GM23338 (cell line): ENCODE measurements at regions not wholly inside any gene's neighbourhood (a gene's known extent, or its start where the extent isn't known, plus 50 kb on each side); places are given as distances from the start of the nearest gene placed in this dataset.

Experiments used
- ATAC-seq: fragments of 200-7000 bp; cut with Tn5 transposase; 3 replicates; pipeline ENCODE4 v1.9.1; 2020
- DNase-seq: peaks from one replicate; pipeline ENCODE4 v3.0.0-alpha.2; 2015; ENCODE audit warnings: low spot score
- H2AFZ ChIP-seq: fragments of 200-600 bp; sonication (generic); 2 replicates; pipeline ENCODE4 v1.8.0; 2016; ENCODE audit warnings: antibody characterized with exemption, mild to moderate bottlenecking, moderate library complexity
- H3F3A ChIP-seq: fragments of 200-600 bp; sonication (generic); replicated peaks from 2 replicates; pipeline ENCODE4 v1.8.0; 2017; ENCODE audit warnings: antibody characterized with exemption, mixed run types, low read depth
- H3K27ac ChIP-seq: fragments of 200-600 bp; sonication (generic); 2 replicates; pipeline ENCODE4 v1.6.1; 2016; ENCODE audit warnings: low read depth
- H3K27me3 ChIP-seq: fragments of 200-600 bp; sonication (generic); 2 replicates; pipeline ENCODE4 v1.8.0; 2016; ENCODE audit warnings: mild to moderate bottlenecking, mixed run types, moderate library complexity; ENCODE audit not compliant: insufficient read depth
- H3K36me3 ChIP-seq: fragments of 200-600 bp; sonication (generic); 2 replicates; pipeline ENCODE4 v1.8.0; 2016; ENCODE audit warnings: mild to moderate bottlenecking; ENCODE audit not compliant: insufficient read depth
- H3K4me1 ChIP-seq: fragments of 200-600 bp; sonication (generic); 2 replicates; pipeline ENCODE4 v1.8.0; 2016; ENCODE audit warnings: mild to moderate bottlenecking, moderate library complexity; ENCODE audit not compliant: insufficient read depth
- H3K4me2 ChIP-seq: fragments of 200-600 bp; sonication (generic); 2 replicates; pipeline ENCODE4 v1.7.1; 2017; ENCODE audit warnings: mixed run types
- H3K4me3 ChIP-seq: fragments of 200-600 bp; sonication (generic); 2 replicates; pipeline ENCODE4 v1.6.1; 2016; ENCODE audit warnings: mixed run types
- H3K79me2 ChIP-seq: fragments of 200-600 bp; sonication (generic); replicated peaks from 2 replicates; pipeline ENCODE4 v1.8.0; 2017; ENCODE audit warnings: mild to moderate bottlenecking; ENCODE audit not compliant: insufficient read depth
- H3K9me2 ChIP-seq: fragments of 200-600 bp; sonication (generic); 2 replicates; pipeline ENCODE4 v1.8.0; 2017; ENCODE audit not compliant: insufficient read depth
- H4K20me1 ChIP-seq: fragments of 200-600 bp; sonication (generic); replicated peaks from 2 replicates; pipeline ENCODE4 v1.8.0; 2017; ENCODE audit warnings: mild to moderate bottlenecking; ENCODE audit not compliant: insufficient read depth
- H3K27ac Mint-ChIP-seq: 2 replicates; pipeline ENCODE4 v1.8.0; 2020; ENCODE audit warnings: inconsistent platforms, mild to moderate bottlenecking, moderate library complexity, mixed read lengths
- H3K27me3 Mint-ChIP-seq: 3 replicates; pipeline ENCODE4 v1.8.0; 2022; ENCODE audit warnings: low read depth, mild to moderate bottlenecking, moderate library complexity, mixed read lengths, inconsistent platforms; ENCODE audit not compliant: insufficient read depth, poor library complexity
- H3K36me3 Mint-ChIP-seq: 3 replicates; pipeline ENCODE4 v1.8.0; 2021; ENCODE audit warnings: low read depth, mild to moderate bottlenecking, inconsistent platforms, moderate library complexity, mixed read lengths
- H3K4me1 Mint-ChIP-seq: 3 replicates; pipeline ENCODE4 v1.8.0; 2020; ENCODE audit warnings: mild to moderate bottlenecking, inconsistent platforms, mixed read lengths
- H3K4me3 Mint-ChIP-seq: 3 replicates; pipeline ENCODE4 v1.8.0; 2021; ENCODE audit warnings: moderate library complexity, mild to moderate bottlenecking, inconsistent platforms, mixed read lengths
- H3K9me3 Mint-ChIP-seq: 3 replicates; pipeline ENCODE4 v1.8.0; 2020; ENCODE audit warnings: moderate library complexity, mild to moderate bottlenecking, inconsistent platforms, mixed read lengths
- CREB1 ChIP-seq: fragments of 250-450 bp; sonication (Bioruptor Pico); IDR thresholded peaks from 2 replicates; pipeline ENCODE4 v1.5.0; 2020; ENCODE audit warnings: low read depth, mild to moderate bottlenecking, moderate library complexity
- EZH2 ChIP-seq: fragments of 200-600 bp; sonication (generic); IDR thresholded peaks from one replicate; pipeline ENCODE4 v1.8.0; 2017; ENCODE audit warnings: antibody characterized with exemption, mild to moderate bottlenecking, low read depth; ENCODE audit not compliant: unreplicated experiment
- EZH2phosphoT487 ChIP-seq: fragments of 200-600 bp; sonication (generic); IDR thresholded peaks from one replicate; pipeline ENCODE4 v1.8.1; 2018; ENCODE audit warnings: antibody characterized with exemption; ENCODE audit not compliant: unreplicated experiment
- JUNB ChIP-seq: IDR thresholded peaks from one replicate; pipeline ENCODE4 v1.6.1; 2016; ENCODE audit warnings: antibody characterized with exemption; ENCODE audit not compliant: unreplicated experiment
- NANOG ChIP-seq: IDR thresholded peaks from 2 replicates; pipeline ENCODE4 v1.6.1; 2016; ENCODE audit warnings: antibody characterized with exemption, borderline replicate concordance
- POLR2AphosphoS5 ChIP-seq: IDR thresholded peaks from 2 replicates; pipeline ENCODE4 v1.6.1; 2016; ENCODE audit warnings: antibody characterized with exemption, low read depth
- STAT1 ChIP-seq: IDR thresholded peaks from one replicate; pipeline ENCODE4 v1.6.1; 2016; ENCODE audit warnings: antibody characterized with exemption; ENCODE audit not compliant: unreplicated experiment
- ZNF114 ChIP-seq: fragments of 250-450 bp; sonication (Bioruptor Pico); IDR thresholded peaks from 2 replicates; pipeline ENCODE4 v1.5.0; 2020; ENCODE audit warnings: mild to moderate bottlenecking, moderate library complexity
- ZNF331 ChIP-seq: fragments of 250-450 bp; sonication (Bioruptor Pico); IDR thresholded peaks from 2 replicates; pipeline ENCODE4 v1.5.0; 2020; ENCODE audit warnings: low read depth, mild to moderate bottlenecking, moderate library complexity
- TF ChIP-seq, protein P1 (sequence below): IDR thresholded peaks from one replicate; pipeline ENCODE4 v1.6.1; 2018; ENCODE audit warnings: antibody characterized with exemption; ENCODE audit not compliant: unreplicated experiment
- TF ChIP-seq, protein P2 (sequence below): fragments of 250-450 bp; sonication (Bioruptor Pico); IDR thresholded peaks from 2 replicates; pipeline ENCODE4 v1.5.0; 2020; ENCODE audit warnings: mild to moderate bottlenecking, moderate library complexity
- TF ChIP-seq, protein P3 (sequence below): IDR thresholded peaks from 2 replicates; pipeline ENCODE4 v1.6.1; 2016; ENCODE audit warnings: antibody characterized with exemption
- TF ChIP-seq, protein P4 (sequence below), 2 experiments: fragments of 200-600 bp in 1 of 2; sonication (generic) in 1 of 2; conservative IDR thresholded peaks; 2 replicates each; pipeline versions ENCODE4 v1.5.1 to v1.6.1; 2016 to 2017; ENCODE audit warnings: antibody characterized with exemption in 2 of 2, low read depth in 2 of 2, mild to moderate bottlenecking in 2 of 2, moderate library complexity in 1 of 2

DNA sequence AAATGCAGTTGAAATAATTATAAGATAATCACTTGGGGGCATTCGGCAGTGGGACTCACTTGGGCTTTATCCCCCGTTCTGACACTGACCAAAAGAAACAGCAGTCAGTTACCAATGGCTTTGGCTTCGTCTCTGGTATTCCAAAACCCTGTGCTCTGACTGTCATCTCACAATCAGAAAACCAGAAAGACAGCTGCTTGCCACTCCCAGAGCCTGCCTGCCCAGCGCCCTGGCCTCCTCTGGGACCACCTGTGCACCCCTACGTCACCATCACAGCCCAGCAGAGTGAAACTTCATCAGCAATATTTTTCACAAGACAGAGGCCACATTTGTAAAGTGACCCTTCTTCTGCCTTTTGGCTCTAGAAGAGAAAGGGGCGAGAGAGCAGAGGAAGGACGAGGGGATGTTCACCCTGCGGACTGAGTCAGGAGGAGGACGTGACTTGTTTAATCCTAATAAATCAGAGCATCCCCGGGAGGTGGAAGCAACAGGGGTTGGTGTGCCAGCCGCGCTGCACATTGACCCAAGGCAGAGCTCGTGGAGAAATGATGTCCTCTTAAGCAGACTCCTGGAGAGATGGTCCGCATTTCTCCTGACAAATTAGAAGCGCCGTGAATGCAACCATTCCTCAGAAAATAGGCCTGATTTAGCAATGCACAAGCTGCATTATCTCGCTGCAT is 397.8 kb upstream of the ZNF507 start:
- Histone ChIP-seq H3F3A (no peaks in the 10 kb centered on the region), H3K79me2 (no peaks in the 10 kb centered on the region), H3K36me3 (no peaks in the 10 kb centered on the region), H3K4me1 (no peaks in the 10 kb centered on the region), H2AFZ (no peak overlapping the region), H3K27ac (no peak overlapping the region), H3K4me3 (no peak overlapping the region), H3K27me3 (no peaks in the 10 kb centered on the region), H3K9me2 (no peaks in the 10 kb centered on the region; the same call in 1 of the 2 replicates), H4K20me1 (no peaks in the 10 kb centered on the region), H3K4me2 (no peak overlapping the region)
- peaks cover 6% of the 10 kb centered on the region; the same call in 2 of the 3 replicates for H3K9me3 Mint-ChIP-seq
- DNase-seq (no peak), ATAC-seq (no peak)
- TF ChIP-seq EZH2phosphoT487, result no peak
- TF ChIP-seq, protein P1, sequence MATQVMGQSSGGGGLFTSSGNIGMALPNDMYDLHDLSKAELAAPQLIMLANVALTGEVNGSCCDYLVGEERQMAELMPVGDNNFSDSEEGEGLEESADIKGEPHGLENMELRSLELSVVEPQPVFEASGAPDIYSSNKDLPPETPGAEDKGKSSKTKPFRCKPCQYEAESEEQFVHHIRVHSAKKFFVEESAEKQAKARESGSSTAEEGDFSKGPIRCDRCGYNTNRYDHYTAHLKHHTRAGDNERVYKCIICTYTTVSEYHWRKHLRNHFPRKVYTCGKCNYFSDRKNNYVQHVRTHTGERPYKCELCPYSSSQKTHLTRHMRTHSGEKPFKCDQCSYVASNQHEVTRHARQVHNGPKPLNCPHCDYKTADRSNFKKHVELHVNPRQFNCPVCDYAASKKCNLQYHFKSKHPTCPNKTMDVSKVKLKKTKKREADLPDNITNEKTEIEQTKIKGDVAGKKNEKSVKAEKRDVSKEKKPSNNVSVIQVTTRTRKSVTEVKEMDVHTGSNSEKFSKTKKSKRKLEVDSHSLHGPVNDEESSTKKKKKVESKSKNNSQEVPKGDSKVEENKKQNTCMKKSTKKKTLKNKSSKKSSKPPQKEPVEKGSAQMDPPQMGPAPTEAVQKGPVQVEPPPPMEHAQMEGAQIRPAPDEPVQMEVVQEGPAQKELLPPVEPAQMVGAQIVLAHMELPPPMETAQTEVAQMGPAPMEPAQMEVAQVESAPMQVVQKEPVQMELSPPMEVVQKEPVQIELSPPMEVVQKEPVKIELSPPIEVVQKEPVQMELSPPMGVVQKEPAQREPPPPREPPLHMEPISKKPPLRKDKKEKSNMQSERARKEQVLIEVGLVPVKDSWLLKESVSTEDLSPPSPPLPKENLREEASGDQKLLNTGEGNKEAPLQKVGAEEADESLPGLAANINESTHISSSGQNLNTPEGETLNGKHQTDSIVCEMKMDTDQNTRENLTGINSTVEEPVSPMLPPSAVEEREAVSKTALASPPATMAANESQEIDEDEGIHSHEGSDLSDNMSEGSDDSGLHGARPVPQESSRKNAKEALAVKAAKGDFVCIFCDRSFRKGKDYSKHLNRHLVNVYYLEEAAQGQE, result no peak
- no peak for TF ChIP-seq ZNF114
- TF ChIP-seq STAT1, result no peak
- TF ChIP-seq, protein P2, sequence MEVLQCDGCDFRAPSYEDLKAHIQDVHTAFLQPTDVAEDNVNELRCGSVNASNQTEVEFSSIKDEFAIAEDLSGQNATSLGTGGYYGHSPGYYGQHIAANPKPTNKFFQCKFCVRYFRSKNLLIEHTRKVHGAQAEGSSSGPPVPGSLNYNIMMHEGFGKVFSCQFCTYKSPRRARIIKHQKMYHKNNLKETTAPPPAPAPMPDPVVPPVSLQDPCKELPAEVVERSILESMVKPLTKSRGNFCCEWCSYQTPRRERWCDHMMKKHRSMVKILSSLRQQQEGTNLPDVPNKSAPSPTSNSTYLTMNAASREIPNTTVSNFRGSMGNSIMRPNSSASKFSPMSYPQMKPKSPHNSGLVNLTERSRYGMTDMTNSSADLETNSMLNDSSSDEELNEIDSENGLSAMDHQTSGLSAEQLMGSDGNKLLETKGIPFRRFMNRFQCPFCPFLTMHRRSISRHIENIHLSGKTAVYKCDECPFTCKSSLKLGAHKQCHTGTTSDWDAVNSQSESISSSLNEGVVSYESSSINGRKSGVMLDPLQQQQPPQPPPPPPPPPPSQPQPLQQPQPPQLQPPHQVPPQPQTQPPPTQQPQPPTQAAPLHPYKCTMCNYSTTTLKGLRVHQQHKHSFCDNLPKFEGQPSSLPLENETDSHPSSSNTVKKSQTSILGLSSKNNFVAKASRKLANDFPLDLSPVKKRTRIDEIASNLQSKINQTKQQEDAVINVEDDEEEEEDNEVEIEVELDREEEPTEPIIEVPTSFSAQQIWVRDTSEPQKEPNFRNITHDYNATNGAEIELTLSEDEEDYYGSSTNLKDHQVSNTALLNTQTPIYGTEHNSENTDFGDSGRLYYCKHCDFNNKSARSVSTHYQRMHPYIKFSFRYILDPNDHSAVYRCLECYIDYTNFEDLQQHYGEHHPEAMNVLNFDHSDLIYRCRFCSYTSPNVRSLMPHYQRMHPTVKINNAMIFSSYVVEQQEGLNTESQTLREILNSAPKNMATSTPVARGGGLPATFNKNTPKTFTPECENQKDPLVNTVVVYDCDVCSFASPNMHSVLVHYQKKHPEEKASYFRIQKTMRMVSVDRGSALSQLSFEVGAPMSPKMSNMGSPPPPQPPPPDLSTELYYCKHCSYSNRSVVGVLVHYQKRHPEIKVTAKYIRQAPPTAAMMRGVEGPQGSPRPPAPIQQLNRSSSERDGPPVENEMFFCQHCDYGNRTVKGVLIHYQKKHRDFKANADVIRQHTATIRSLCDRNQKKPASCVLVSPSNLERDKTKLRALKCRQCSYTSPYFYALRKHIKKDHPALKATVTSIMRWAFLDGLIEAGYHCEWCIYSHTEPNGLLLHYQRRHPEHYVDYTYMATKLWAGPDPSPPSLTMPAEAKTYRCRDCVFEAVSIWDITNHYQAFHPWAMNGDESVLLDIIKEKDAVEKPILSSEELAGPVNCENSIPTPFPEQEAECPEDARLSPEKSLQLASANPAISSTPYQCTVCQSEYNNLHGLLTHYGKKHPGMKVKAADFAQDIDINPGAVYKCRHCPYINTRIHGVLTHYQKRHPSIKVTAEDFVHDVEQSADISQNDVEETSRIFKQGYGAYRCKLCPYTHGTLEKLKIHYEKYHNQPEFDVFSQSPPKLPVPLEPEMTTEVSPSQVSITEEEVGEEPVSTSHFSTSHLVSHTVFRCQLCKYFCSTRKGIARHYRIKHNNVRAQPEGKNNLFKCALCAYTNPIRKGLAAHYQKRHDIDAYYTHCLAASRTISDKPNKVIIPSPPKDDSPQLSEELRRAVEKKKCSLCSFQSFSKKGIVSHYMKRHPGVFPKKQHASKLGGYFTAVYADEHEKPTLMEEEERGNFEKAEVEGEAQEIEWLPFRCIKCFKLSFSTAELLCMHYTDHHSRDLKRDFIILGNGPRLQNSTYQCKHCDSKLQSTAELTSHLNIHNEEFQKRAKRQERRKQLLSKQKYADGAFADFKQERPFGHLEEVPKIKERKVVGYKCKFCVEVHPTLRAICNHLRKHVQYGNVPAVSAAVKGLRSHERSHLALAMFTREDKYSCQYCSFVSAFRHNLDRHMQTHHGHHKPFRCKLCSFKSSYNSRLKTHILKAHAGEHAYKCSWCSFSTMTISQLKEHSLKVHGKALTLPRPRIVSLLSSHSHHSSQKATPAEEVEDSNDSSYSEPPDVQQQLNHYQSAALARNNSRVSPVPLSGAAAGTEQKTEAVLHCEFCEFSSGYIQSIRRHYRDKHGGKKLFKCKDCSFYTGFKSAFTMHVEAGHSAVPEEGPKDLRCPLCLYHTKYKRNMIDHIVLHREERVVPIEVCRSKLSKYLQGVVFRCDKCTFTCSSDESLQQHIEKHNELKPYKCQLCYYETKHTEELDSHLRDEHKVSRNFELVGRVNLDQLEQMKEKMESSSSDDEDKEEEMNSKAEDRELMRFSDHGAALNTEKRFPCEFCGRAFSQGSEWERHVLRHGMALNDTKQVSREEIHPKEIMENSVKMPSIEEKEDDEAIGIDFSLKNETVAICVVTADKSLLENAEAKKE, result no peak
- TF ChIP-seq NANOG, result no peak
- no peak for TF ChIP-seq POLR2AphosphoS5
- TF ChIP-seq, protein P3, sequence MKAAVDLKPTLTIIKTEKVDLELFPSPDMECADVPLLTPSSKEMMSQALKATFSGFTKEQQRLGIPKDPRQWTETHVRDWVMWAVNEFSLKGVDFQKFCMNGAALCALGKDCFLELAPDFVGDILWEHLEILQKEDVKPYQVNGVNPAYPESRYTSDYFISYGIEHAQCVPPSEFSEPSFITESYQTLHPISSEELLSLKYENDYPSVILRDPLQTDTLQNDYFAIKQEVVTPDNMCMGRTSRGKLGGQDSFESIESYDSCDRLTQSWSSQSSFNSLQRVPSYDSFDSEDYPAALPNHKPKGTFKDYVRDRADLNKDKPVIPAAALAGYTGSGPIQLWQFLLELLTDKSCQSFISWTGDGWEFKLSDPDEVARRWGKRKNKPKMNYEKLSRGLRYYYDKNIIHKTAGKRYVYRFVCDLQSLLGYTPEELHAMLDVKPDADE, result no peak
- no peak for TF ChIP-seq CREB1 (CRISPR knock-in tag)
- TF ChIP-seq ZNF331, result no peak
- no peak for TF ChIP-seq EZH2
- TF ChIP-seq JUNB, result no peak
- TF ChIP-seq, protein P4, sequence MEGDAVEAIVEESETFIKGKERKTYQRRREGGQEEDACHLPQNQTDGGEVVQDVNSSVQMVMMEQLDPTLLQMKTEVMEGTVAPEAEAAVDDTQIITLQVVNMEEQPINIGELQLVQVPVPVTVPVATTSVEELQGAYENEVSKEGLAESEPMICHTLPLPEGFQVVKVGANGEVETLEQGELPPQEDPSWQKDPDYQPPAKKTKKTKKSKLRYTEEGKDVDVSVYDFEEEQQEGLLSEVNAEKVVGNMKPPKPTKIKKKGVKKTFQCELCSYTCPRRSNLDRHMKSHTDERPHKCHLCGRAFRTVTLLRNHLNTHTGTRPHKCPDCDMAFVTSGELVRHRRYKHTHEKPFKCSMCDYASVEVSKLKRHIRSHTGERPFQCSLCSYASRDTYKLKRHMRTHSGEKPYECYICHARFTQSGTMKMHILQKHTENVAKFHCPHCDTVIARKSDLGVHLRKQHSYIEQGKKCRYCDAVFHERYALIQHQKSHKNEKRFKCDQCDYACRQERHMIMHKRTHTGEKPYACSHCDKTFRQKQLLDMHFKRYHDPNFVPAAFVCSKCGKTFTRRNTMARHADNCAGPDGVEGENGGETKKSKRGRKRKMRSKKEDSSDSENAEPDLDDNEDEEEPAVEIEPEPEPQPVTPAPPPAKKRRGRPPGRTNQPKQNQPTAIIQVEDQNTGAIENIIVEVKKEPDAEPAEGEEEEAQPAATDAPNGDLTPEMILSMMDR (conservative IDR thresholded peaks at IDR 0.05; ENCODE audit: low read depth in 2 of 2), result no peak
- H3K4me3 Mint-ChIP-seq, result no peak overlapping the region
- peaks cover 4% of the 10 kb centered on the region; the same call in 1 of the 3 replicates for H3K36me3 Mint-ChIP-seq
- peaks cover 7% of the 10 kb centered on the region; the same call in 2 of the 3 replicates for H3K4me1 Mint-ChIP-seq
- H3K27ac Mint-ChIP-seq, result no peak overlapping the region
- H3K27me3 Mint-ChIP-seq, result no peaks in the 10 kb centered on the region
